ENCODE measurements at regions not wholly inside any gene's neighbourhood (a gene's known extent, or its start where the extent isn't known, plus 50 kb on each side); places are given as distances from the start of the nearest gene placed in this dataset.

DNA sequence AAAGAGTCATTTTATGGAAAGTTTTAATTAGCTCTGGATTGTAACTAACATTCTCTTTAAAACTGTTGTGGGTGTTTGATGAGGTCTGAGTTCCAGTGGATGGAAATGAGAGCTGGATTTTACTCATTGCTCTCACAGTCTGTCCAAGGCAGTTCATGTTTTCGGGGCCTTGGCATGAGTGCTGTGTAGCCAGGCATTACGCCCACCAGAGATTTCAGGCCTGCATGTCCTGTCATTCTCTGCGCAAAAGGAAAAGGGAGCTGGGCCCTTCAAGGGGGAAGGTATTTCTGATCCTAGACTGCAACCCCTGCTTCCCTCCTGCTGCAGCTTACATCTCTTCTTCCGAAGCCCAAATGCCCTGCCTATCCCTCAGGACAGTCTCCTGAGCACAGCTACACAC is 499.6 kb upstream of the TRPC7 start:
- H3K4me1 ChIP-seq, result no peaks in the 10 kb centered on the region
- no peak overlapping the region for H3K27ac ChIP-seq
- no peaks in the 10 kb centered on the region for H3K36me3 ChIP-seq
- no peak overlapping the region for H3K4me3 ChIP-seq
- DNase-seq, result no peak
- H3K27me3 ChIP-seq, result no peaks in the 10 kb centered on the region
- TF ChIP-seq POLR2A (IDR thresholded peaks at IDR 0.05), result no peak
- TF ChIP-seq, protein P1, sequence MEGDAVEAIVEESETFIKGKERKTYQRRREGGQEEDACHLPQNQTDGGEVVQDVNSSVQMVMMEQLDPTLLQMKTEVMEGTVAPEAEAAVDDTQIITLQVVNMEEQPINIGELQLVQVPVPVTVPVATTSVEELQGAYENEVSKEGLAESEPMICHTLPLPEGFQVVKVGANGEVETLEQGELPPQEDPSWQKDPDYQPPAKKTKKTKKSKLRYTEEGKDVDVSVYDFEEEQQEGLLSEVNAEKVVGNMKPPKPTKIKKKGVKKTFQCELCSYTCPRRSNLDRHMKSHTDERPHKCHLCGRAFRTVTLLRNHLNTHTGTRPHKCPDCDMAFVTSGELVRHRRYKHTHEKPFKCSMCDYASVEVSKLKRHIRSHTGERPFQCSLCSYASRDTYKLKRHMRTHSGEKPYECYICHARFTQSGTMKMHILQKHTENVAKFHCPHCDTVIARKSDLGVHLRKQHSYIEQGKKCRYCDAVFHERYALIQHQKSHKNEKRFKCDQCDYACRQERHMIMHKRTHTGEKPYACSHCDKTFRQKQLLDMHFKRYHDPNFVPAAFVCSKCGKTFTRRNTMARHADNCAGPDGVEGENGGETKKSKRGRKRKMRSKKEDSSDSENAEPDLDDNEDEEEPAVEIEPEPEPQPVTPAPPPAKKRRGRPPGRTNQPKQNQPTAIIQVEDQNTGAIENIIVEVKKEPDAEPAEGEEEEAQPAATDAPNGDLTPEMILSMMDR (IDR thresholded peaks at IDR 0.05), result no peak
- H3K9me3 ChIP-seq, result no peaks in the 10 kb centered on the region

DNA sequence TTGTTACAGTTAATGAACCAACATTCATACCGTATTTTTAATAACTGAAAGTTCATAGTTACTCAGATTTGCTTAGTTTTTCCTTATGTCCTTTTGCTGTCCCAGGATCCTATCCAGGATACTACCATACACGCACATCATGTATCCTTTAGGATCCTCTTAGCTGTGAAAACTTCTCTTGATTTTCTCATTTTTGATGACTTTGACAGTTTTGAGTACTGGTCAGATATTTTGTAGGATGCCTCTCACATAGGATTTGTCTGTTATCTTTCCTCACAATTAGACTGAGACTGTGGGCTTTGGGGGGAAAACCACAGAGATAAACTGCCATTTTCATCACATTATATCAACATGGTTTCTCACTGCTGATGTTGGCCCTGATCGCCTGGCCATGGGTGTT is 491.3 kb upstream of the TRPC7 start:
- no peaks in the 10 kb centered on the region for H3K4me1 ChIP-seq
- H3K9me3 ChIP-seq, result no peaks in the 10 kb centered on the region
- no peaks in the 10 kb centered on the region for H3K36me3 ChIP-seq
- TF ChIP-seq, protein P1 (IDR thresholded peaks at IDR 0.05), result no peak
- no peak for TF ChIP-seq POLR2A (IDR thresholded peaks at IDR 0.05)
- DNase-seq, result no peak
- no peaks in the 10 kb centered on the region for H3K27me3 ChIP-seq
- no peak overlapping the region for H3K4me3 ChIP-seq
- no peak overlapping the region for H3K27ac ChIP-seq

DNA sequence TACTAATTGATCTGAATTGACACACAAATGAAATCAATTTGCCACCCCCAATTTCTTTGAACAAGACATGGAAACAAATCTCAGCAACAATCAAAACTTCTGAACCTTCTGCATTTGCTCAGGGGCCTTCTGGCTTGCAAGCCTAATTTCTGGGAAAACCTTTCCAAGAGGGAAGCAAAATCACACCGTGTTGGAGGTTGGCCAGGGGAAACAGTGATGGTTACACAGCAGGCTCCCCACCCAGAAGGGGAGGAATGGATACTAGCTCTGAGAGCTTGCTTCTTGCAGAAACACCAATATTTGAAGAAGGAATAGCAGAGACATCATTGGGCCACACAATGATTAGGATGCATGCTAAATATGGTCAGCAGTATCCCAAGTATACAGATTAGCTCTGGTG is 488.6 kb upstream of the TRPC7 start:
- H3K27ac ChIP-seq, result no peak overlapping the region
- no peaks in the 10 kb centered on the region for H3K4me1 ChIP-seq
- no peak for DNase-seq
- no peaks in the 10 kb centered on the region for H3K27me3 ChIP-seq
- no peaks in the 10 kb centered on the region for H3K36me3 ChIP-seq
- no peak overlapping the region for H3K4me3 ChIP-seq
- TF ChIP-seq POLR2A (IDR thresholded peaks at IDR 0.05), result no peak
- TF ChIP-seq, protein P1 (IDR thresholded peaks at IDR 0.05), result no peak
- no peaks in the 10 kb centered on the region for H3K9me3 ChIP-seq

DNA sequence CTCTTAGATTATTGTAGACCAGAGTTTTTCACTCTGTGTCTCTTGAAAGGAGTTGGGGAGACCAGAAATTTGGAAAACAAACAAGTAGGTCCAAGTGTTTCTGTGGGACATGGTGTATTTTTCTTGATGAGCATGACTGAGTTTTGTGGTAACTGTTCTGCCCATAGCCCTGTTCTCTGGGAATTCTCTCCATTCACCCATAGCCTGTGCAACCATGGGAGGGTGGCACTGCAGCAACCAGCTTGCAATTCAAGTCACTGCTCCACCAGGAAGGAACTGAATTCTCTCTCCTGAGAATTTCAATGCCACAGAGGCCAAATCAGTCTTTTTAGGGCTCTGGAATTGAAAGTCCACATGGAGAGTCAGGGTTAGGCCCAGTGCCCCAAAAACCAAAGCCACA is 475.3 kb upstream of the TRPC7 start:
- no peaks in the 10 kb centered on the region for H3K27me3 ChIP-seq
- no peaks in the 10 kb centered on the region for H3K4me1 ChIP-seq
- no peak for TF ChIP-seq POLR2A (IDR thresholded peaks at IDR 0.05)
- TF ChIP-seq, protein P1 (IDR thresholded peaks at IDR 0.05), result no peak
- no peaks in the 10 kb centered on the region for H3K36me3 ChIP-seq
- no peaks in the 10 kb centered on the region for H3K9me3 ChIP-seq
- H3K27ac ChIP-seq, result no peak overlapping the region
- no peak for DNase-seq
- H3K4me3 ChIP-seq, result no peak overlapping the region

DNA sequence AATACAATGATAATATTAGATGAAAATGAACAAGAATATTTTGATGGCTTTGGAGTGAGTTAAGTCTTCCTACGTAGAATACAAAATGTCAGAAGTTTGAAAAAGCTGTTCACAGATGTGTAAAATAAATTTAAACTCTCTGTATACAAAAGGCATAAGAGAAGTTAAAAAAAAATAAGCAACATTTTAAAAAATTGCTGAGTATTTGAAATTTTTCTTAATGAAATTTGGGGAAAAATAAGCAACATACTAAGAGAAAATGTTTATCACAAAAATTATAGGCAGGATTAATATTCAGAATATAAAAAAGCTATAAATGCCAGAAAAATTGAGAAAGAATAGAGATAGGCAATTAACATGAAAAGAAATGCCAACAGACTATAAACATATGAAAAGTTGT is 470.7 kb upstream of the TRPC7 start:
- Histone ChIP-seq H3K27ac (no peak overlapping the region), H3K4me1 (no peaks in the 10 kb centered on the region), H3K36me3 (no peaks in the 10 kb centered on the region), H3K27me3 (no peaks in the 10 kb centered on the region), H3K9me3 (no peaks in the 10 kb centered on the region), H3K4me3 (no peak overlapping the region)
- DNase-seq, result no peak
- TF ChIP-seq, protein P1 (IDR thresholded peaks at IDR 0.05), result no peak
- TF ChIP-seq POLR2A (IDR thresholded peaks at IDR 0.05), result no peak

DNA sequence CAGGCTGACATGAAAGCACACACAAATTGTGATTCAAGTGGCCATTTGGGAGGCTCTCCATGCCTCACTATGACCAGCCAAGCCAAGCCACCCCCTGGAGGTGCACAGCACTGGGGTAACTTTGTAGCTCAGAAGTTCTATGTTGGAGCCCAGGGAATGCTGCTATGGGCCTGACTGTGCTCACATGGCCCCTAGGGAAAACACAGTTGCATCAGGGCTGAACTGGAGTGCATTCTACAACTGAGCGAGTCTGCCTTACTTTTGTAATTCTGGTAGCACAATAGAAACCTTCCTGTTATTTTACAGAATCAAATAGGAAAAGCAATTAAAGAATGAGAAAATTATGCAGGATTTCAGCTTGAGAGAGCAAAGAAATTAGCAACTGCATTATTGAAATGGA is 455.5 kb upstream of the TRPC7 start:
- Histone ChIP-seq H3K36me3 (no peaks in the 10 kb centered on the region), H3K27ac (no peak overlapping the region), H3K4me3 (no peak overlapping the region), H3K4me1 (no peaks in the 10 kb centered on the region), H3K9me3 (no peaks in the 10 kb centered on the region), H3K27me3 (no peaks in the 10 kb centered on the region)
- DNase-seq, result no peak
- TF ChIP-seq, protein P1 (IDR thresholded peaks at IDR 0.05), result no peak
- no peak for TF ChIP-seq POLR2A (IDR thresholded peaks at IDR 0.05)

All from Peyer's patch (tissue), 4 donors.